Colonic mucosa (tissue), 4 donors: ENCODE measurements at regions not wholly inside any gene's neighbourhood (a gene's known extent, or its start where the extent isn't known, plus 50 kb on each side); places are given as distances from the start of the nearest gene placed in this dataset.

ENCODE experiments used
- DNase-seq: peaks from one replicate; pipeline ENCODE4 v3.0.0-alpha.2; 2020
- H3K27ac ChIP-seq: fragments of 200-600 bp; one replicate; pipeline ENCODE4 v1.8.0; 2021
- H3K27me3 ChIP-seq: fragments of 200-600 bp; one replicate; pipeline ENCODE4 v1.8.0; 2021
- H3K36me3 ChIP-seq: fragments of 200-600 bp; one replicate; pipeline ENCODE4 v1.8.0; 2021
- H3K4me1 ChIP-seq: fragments of 200-600 bp; one replicate; pipeline ENCODE4 v1.8.0; 2021; ENCODE audit warnings: mild to moderate bottlenecking
- H3K4me3 ChIP-seq: fragments of 200-600 bp; one replicate; pipeline ENCODE4 v1.8.0; 2021
- H3K9ac ChIP-seq, 2 donors: one replicate each; pipeline ENCODE4 v1.7.0; 2013; ENCODE audit warnings: control low read depth in 2 of 2, low read depth in 2 of 2, low read length in 2 of 2
- H3K9me3 ChIP-seq: fragments of 200-600 bp; one replicate; pipeline ENCODE4 v1.8.0; 2021
- CTCF ChIP-seq: fragments of 200-600 bp; IDR thresholded peaks from one replicate; pipeline ENCODE4 v1.8.0; 2022; ENCODE audit warnings: antibody characterized with exemption, mild to moderate bottlenecking
- intact Hi-C: fragments of 100-400 bp; cut with DNase I; formaldehyde crosslinking; loops from one replicate; pipeline ENCODE4 v1.14.1; 2022
- donor health status: healthy.
- donor health status: DM: no; HTN: no; CAD: no.
- donor health status: DM: no; HTN: no; CAD: no.

- Histone ChIP-seq H3K4me3 (no peak overlapping the region), H3K4me1 (no peaks in the 10 kb centered on the region)
- intact Hi-C loops, result no loop called here
Measured at GRCh38 chr7:46633630-46634240, 712.7 kb upstream of the IGFBP3 start.

GRCh38 chr7:46633200-46633599 lies 712.1 kb upstream of the IGFBP3 start:
- H3K4me3 ChIP-seq, result no peak overlapping the region
- H3K9me3 ChIP-seq, result no peaks in the 10 kb centered on the region
- DNase-seq, result no peak
- TF ChIP-seq CTCF, result no peak
- H3K27ac ChIP-seq, result no peak overlapping the region
- H3K4me1 ChIP-seq, result no peaks in the 10 kb centered on the region
- no peak overlapping the region for H3K9ac ChIP-seq
- no peaks in the 10 kb centered on the region for H3K27me3 ChIP-seq
- intact Hi-C loops, result no loop called here
- H3K36me3 ChIP-seq, result no peaks in the 10 kb centered on the region

More at GRCh38 chr7:46633630-46634240, 712.7 kb upstream of the IGFBP3 start:
- H3K27me3 ChIP-seq, result no peaks in the 10 kb centered on the region
- H3K9me3 ChIP-seq, result no peaks in the 10 kb centered on the region
- no peak overlapping the region for H3K27ac ChIP-seq
- no peak overlapping the region for H3K9ac ChIP-seq
- no peak for TF ChIP-seq CTCF
- no peaks in the 10 kb centered on the region for H3K36me3 ChIP-seq
- DNase-seq, result no peak

- Histone ChIP-seq H3K27me3 (no peaks in the 10 kb centered on the region), H3K4me1 (no peaks in the 10 kb centered on the region), H3K36me3 (no peaks in the 10 kb centered on the region), H3K27ac (no peak overlapping the region), H3K9ac (no peak overlapping the region), H3K4me3 (no peak overlapping the region), H3K9me3 (no peaks in the 10 kb centered on the region)
- intact Hi-C loops, result no loop called here
- no peak for DNase-seq
- TF ChIP-seq CTCF, result no peak
Measured at GRCh38 chr7:46630031-46630430, 709.0 kb upstream of the IGFBP3 start.

- Histone ChIP-seq H3K4me1 (no peaks in the 10 kb centered on the region), H3K4me3 (no peak overlapping the region), H3K9ac (no peak overlapping the region), H3K27ac (no peak overlapping the region), H3K27me3 (no peaks in the 10 kb centered on the region), H3K9me3 (no peaks in the 10 kb centered on the region), H3K36me3 (no peaks in the 10 kb centered on the region)
- intact Hi-C loops, result no loop called here
- TF ChIP-seq CTCF, result no peak
- no peak for DNase-seq
Measured at GRCh38 chr7:46628389-46628788, 707.3 kb upstream of the IGFBP3 start.

- H3K9ac ChIP-seq, result no peak overlapping the region
- no peaks in the 10 kb centered on the region for H3K4me1 ChIP-seq
- DNase-seq, result no peak
- H3K27ac ChIP-seq, result no peak overlapping the region
- H3K9me3 ChIP-seq, result no peaks in the 10 kb centered on the region
- no peak overlapping the region for H3K4me3 ChIP-seq
- H3K27me3 ChIP-seq, result no peaks in the 10 kb centered on the region
- no peaks in the 10 kb centered on the region for H3K36me3 ChIP-seq
- intact Hi-C loops, result no loop called here
- TF ChIP-seq CTCF, result no peak
Measured at GRCh38 chr7:46626691-46627310, 705.7 kb upstream of the IGFBP3 start.
